LNCaP clone FGC (cell line): ENCODE measurements at regions not wholly inside any gene's neighbourhood (a gene's known extent, or its start where the extent isn't known, plus 50 kb on each side); places are given as distances from the start of the nearest gene placed in this dataset.

ENCODE experiments used
- DNase-seq: peaks from one replicate; pipeline ENCODE4 v3.0.0-alpha.2; 2011; ENCODE audit warnings: low read depth
- H3K4me3 ChIP-seq: 2 replicates; pipeline ENCODE4 v1.5.1; 2011; ENCODE audit warnings: mild to moderate bottlenecking, low read depth, low read length, control low read depth
- TF ChIP-seq, protein P1 (sequence below): IDR thresholded peaks from 2 replicates; pipeline ENCODE4 v1.5.1; 2012; ENCODE audit warnings: mild to moderate bottlenecking; ENCODE audit not compliant: control insufficient read depth, insufficient read depth; ENCODE audit errors: extremely low read depth

DNA sequence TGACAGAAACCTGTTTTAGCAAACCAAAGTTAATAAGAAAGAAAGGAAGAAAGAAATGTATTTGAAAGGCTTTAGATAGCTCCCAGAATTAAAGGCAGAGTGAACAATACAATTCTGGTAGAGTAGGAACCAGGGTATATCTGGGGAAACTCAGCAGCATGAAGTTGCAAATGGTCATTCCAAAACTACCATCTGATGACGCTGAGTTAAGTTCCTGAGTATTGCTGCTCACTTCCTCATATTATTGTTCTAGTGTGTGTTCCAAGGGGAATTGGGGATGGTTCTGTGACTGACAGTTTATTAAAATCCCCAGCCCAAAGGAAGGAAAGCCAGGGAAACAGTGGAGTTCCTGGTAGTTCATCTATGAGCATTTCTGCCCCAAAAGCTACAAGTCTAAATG, 88.3 kb upstream of the FRMD4B start:
- TF ChIP-seq, protein P1, sequence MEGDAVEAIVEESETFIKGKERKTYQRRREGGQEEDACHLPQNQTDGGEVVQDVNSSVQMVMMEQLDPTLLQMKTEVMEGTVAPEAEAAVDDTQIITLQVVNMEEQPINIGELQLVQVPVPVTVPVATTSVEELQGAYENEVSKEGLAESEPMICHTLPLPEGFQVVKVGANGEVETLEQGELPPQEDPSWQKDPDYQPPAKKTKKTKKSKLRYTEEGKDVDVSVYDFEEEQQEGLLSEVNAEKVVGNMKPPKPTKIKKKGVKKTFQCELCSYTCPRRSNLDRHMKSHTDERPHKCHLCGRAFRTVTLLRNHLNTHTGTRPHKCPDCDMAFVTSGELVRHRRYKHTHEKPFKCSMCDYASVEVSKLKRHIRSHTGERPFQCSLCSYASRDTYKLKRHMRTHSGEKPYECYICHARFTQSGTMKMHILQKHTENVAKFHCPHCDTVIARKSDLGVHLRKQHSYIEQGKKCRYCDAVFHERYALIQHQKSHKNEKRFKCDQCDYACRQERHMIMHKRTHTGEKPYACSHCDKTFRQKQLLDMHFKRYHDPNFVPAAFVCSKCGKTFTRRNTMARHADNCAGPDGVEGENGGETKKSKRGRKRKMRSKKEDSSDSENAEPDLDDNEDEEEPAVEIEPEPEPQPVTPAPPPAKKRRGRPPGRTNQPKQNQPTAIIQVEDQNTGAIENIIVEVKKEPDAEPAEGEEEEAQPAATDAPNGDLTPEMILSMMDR = no peak
- no peak overlapping the region for H3K4me3 ChIP-seq
- DNase-seq = no peak

DNA sequence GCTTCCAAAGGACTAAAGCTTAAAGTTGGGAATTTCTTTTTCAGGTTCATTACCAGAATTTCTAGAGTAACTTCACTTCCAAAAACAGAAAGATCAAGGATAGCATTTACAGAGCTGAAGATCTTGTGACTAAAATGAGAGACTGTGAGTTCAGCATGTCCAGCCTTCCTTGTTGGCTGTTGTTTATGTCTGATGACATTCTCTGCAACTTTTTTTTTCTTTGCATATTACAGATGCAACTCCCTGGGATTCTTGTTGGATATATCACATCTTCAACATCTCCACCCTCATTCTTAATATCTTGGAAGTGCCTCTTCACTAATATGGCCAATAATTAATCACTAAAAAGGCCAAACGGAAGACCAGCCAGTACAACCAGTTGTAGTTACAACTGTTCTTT, 86.2 kb upstream of the FRMD4B start:
- H3K4me3 ChIP-seq = no peak overlapping the region
- TF ChIP-seq, protein P1 = no peak
- no peak for DNase-seq

DNA sequence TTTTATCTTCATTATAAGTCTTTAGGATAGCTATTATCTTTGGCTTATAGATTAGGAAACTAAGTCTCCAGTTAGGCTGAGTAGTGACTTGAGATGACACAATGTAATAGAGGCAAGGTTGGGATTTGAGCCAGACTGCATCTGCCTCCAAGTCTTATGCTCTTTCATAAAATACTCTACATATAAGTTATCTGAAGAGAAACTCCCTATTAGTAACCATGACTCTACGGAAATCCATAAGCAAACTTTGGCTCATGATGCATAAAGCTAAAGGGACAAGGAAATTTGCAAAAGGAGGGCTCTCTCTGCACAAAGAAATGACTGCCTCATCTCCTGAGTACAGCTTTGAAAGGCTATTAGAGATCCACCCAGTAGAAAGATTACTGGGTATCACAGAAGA, 77.6 kb upstream of the FRMD4B start:
- no peak overlapping the region for H3K4me3 ChIP-seq
- TF ChIP-seq, protein P1 = no peak
- DNase-seq = no peak

DNA sequence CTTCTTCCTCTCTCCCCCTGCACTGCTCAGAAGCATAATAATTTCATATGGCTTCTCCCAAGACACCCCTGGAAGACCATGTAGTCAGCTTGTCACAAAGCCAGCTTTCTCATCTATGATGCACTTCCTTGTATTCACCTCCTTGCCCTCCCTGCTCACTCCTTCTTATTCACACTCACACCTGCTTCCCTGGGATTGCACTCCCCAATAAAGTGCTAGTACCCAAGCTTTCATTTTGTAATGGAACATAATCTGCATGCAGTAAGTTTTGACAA, 76.9 kb upstream of the FRMD4B start:
- no peak for DNase-seq
- H3K4me3 ChIP-seq = no peak overlapping the region
- TF ChIP-seq, protein P1 = no peak

DNA sequence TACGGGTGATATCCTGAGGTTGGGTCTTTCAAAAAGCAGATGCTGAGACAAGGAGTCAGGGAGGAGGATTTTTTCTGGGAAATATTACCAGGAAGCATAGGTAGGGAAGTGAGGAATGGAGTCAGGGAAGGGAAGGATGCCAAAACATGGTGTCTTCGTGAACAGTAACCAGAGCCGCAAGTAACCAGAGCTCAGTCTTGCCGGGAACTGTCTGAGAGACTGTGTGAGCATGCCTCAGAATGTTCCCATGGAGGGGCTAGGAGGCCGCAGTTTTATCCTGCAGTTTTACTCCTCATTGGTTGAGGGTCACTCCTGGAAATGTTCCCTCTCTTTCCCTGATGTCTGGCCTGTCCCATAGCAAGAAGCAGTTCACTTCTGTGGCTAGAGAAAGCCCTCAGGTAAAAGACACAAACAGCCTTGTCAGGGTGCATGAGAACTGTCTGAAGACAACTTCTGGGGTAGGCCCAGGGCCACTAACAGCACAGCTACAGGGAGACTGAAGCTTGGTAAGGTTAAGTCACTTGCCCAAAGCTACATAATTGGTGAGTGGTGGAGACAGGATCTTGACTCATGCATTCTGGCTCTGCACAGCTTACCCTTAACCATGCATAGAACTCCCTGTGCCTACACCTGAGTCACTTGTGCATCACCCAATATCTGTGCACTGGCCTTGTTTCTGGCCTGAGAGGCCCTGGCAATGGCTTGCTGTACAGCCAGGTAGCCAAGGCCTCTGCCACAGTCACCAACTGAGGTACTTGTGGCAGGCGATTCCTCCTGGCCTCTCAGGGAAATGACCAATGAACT, 76.3 kb upstream of the FRMD4B start:
- TF ChIP-seq, protein P1 = no peak
- no peak overlapping the region for H3K4me3 ChIP-seq
- no peak for DNase-seq

DNA sequence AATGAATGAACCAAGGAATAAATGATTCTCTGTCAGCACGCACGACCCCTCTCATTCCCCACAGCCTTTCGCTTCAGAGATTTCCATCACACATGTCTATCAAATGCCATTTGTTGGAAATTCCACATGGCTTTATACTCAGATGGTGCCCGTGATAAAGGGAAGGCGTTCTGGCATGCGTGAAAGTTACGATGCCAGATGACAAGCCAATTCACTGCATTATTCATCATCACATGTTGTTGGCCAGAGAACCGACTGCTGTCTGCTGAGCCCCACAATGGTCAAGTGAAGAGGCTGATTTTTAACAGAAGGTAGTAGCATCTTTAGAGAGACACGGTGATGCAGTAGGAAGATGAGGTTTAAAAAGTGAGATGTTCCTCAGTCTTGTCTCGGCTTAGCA, 74.1 kb upstream of the FRMD4B start:
- TF ChIP-seq, protein P1 = no peak
- H3K4me3 ChIP-seq = no peak overlapping the region
- DNase-seq = no peak

DNA sequence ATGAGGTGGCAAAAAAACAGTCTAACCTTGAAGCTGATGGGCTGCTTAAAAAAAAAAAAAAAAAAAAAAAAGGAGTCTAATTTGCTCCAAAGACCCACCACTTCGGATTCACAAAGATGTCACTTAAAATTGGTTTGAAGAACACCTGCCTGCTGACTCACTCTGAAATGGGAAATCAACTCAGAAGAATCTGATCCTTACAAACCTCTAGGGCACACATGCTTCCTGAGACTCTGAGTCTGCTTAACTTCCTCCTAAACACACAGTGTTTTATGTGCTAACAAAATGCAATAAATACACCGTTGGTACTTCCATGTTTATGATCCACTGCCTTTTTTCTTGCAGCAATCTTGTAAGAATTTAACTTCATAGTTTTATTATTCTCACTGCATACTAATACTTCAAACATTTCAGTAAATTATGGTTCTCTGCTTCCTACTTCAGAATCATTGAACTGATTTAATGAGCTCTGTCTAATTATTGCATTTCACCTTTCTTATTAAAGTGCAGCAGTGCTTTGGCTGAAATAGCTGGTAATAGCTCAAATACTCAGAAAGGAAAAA, 73.0 kb upstream of the FRMD4B start:
- TF ChIP-seq, protein P1 = no peak
- no peak overlapping the region for H3K4me3 ChIP-seq
- no peak for DNase-seq
